Neural crest cell (in vitro differentiated cells): ENCODE measurements at regions not wholly inside any gene's neighbourhood (a gene's known extent, or its start where the extent isn't known, plus 50 kb on each side); places are given as distances from the start of the nearest gene placed in this dataset.
"Not testable (repeated sequence)": the region's sequence is repeated elsewhere in the genome, so short reads cannot be mapped to it uniquely, and the experiment has no call there.

Experiments
- DNase-seq: peaks from one replicate; pipeline ENCODE4 v3.0.0; 2021; ENCODE audit warnings: low read depth, mixed read lengths, low spot score
- H3K27ac Mint-ChIP-seq: one replicate; pipeline ENCODE4 v1.8.0; 2021; ENCODE audit warnings: mild to moderate bottlenecking, mixed read lengths; ENCODE audit not compliant: unreplicated experiment
- H3K27me3 Mint-ChIP-seq: 2 replicates; pipeline ENCODE4 v1.8.0; 2021; ENCODE audit warnings: low read depth, mild to moderate bottlenecking, mixed read lengths
- H3K36me3 Mint-ChIP-seq: 2 replicates; pipeline ENCODE4 v1.8.0; 2021; ENCODE audit warnings: low read depth, mild to moderate bottlenecking, mixed read lengths
- H3K4me1 Mint-ChIP-seq: 2 replicates; pipeline ENCODE4 v1.8.0; 2021; ENCODE audit warnings: mixed read lengths
- H3K4me3 Mint-ChIP-seq: one replicate; pipeline ENCODE4 v1.8.0; 2021; ENCODE audit warnings: mild to moderate bottlenecking, mixed read lengths
- H3K9me3 Mint-ChIP-seq: 2 replicates; pipeline ENCODE4 v1.8.0; 2021; ENCODE audit warnings: mixed read lengths
- TF ChIP-seq, protein P1 (sequence below): fragments of 200-600 bp; sonication (generic); conservative IDR thresholded peaks from 2 replicates; pipeline ENCODE4 v1.5.0; 2021; ENCODE audit warnings: antibody characterized with exemption, mild to moderate bottlenecking

DNA sequence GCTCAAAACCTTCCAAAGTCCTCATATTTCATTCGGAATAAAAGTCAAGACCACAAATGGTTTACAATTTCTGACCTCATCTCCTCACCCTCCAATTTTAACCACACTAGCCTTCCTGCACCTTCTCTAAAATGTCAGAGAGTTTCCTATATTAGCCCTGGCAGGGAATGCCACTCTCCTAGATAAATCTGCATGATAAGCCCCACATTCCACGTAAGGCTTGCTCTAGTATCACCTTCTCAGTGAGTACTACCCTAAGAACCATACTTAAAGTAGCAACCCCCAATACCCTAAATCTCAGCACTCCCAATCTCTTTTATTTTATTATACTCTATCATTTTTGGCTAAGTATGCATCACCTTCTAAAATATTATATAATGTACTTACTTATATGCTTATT is 100.5 kb upstream of the SLITRK5 start:
- peaks cover 5% of the 10 kb centered on the region for H3K27me3 Mint-ChIP-seq
- no peaks in the 10 kb centered on the region for H3K4me1 Mint-ChIP-seq
- DNase-seq, result no peak
- TF ChIP-seq, protein P1, sequence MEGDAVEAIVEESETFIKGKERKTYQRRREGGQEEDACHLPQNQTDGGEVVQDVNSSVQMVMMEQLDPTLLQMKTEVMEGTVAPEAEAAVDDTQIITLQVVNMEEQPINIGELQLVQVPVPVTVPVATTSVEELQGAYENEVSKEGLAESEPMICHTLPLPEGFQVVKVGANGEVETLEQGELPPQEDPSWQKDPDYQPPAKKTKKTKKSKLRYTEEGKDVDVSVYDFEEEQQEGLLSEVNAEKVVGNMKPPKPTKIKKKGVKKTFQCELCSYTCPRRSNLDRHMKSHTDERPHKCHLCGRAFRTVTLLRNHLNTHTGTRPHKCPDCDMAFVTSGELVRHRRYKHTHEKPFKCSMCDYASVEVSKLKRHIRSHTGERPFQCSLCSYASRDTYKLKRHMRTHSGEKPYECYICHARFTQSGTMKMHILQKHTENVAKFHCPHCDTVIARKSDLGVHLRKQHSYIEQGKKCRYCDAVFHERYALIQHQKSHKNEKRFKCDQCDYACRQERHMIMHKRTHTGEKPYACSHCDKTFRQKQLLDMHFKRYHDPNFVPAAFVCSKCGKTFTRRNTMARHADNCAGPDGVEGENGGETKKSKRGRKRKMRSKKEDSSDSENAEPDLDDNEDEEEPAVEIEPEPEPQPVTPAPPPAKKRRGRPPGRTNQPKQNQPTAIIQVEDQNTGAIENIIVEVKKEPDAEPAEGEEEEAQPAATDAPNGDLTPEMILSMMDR, result no peak
- no peak overlapping the region for H3K4me3 Mint-ChIP-seq
- H3K27ac Mint-ChIP-seq, result no peak overlapping the region
- no peaks in the 10 kb centered on the region for H3K36me3 Mint-ChIP-seq
- H3K9me3 Mint-ChIP-seq, result no peaks in the 10 kb centered on the region

DNA sequence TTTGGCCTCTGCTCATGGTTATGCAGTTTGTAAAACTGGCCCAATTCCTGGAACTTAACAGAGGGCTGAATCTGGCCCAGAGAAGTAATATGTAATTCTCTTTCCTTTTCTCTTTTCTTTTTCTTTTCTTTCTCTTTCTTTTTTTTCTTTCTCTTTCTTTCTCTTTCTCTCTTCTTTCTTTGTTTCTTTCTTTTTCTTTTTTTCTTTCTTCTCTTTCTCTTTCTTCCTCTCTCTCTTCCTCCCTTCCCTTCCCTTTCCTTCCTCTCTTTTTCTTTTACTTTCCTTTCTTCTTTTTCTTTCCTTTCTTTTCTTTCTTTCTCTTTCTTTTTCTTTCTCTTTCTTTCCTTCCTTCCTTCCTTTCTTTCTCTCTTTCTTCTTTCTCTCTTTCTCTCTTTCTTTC is 88.8 kb upstream of the SLITRK5 start:
- Mint-ChIP-seq H3K27ac (no peak overlapping the region), H3K4me3 (no peak overlapping the region), H3K4me1 (no peaks in the 10 kb centered on the region), H3K36me3 (no peaks in the 10 kb centered on the region), H3K27me3 (no peaks in the 10 kb centered on the region), H3K9me3 (no peaks in the 10 kb centered on the region)
- DNase-seq, result no peak
- TF ChIP-seq, protein P1, result no peak

DNA sequence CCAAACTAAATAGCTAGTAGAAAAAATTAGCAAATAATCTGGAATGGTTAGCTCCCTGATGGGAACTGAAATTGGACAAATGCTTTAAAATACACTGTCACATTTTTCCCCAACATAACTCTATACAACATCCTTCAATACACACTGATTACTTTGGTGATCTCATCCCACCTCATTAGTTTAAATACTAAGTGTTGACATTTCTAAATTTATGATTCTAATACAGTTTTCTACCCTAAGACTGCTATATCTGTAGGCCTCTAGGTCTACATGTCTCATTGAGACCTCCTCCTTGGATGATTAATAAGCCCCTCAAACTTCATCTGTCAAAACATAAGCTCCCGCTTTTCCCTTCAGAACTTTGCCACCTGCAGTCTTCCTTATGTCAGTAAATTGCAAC is 80.7 kb upstream of the SLITRK5 start:
- H3K27ac Mint-ChIP-seq, result no peak overlapping the region

GRCh38 chr13:87604437-87604836 is 66.7 kb upstream of the SLITRK5 start:
- not testable (repeated sequence) for H3K9me3 Mint-ChIP-seq, H3K4me3 Mint-ChIP-seq, H3K27me3 Mint-ChIP-seq, H3K36me3 Mint-ChIP-seq, DNase-seq
- H3K4me1 Mint-ChIP-seq, result peaks cover 13% of the 10 kb centered on the region
- peak overlapping the region; percentile 6 for H3K27ac Mint-ChIP-seq

More for the DNA sequence above, 80.7 kb upstream of the SLITRK5 start:
- H3K4me3 Mint-ChIP-seq, result no peak overlapping the region
- no peaks in the 10 kb centered on the region for H3K4me1 Mint-ChIP-seq
- TF ChIP-seq, protein P1, result no peak
- no peaks in the 10 kb centered on the region for H3K36me3 Mint-ChIP-seq
- no peak for DNase-seq
- no peaks in the 10 kb centered on the region for H3K27me3 Mint-ChIP-seq
- H3K9me3 Mint-ChIP-seq, result peaks cover 7% of the 10 kb centered on the region

DNA sequence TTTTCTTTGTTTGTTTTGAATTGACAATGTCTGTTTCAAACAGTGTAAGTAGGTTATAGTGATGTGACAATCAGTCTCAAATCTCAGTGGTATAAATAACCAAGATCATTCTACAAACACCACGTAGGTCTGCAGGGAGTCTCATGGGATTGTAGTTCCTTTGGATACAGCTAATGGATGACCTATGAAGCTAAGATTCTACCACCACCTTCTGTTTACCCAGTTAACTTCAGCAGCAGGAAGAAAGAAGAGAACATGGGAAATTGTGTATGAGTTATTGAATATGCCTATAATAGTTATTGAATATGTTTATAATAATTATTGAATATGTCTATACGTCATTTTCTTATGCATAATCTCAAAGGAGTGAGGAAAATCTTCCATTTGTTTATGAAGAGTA is 63.9 kb upstream of the SLITRK5 start:
- H3K27ac Mint-ChIP-seq, result no peak overlapping the region
- peaks cover 8% of the 10 kb centered on the region for H3K36me3 Mint-ChIP-seq
- H3K4me1 Mint-ChIP-seq, result peaks cover 13% of the 10 kb centered on the region
- H3K9me3 Mint-ChIP-seq, result peaks cover 3% of the 10 kb centered on the region
- H3K27me3 Mint-ChIP-seq, result no peaks in the 10 kb centered on the region
- no peak for DNase-seq
- TF ChIP-seq, protein P1, result no peak
- H3K4me3 Mint-ChIP-seq, result no peak overlapping the region

GRCh38 chr13:87614276-87614675 is 56.9 kb upstream of the SLITRK5 start:
- no peaks in the 10 kb centered on the region for H3K4me1 Mint-ChIP-seq
- H3K27ac Mint-ChIP-seq, result no peak overlapping the region
- no peak overlapping the region for H3K4me3 Mint-ChIP-seq

More at GRCh38 chr13:87614276-87614675, 56.9 kb upstream of the SLITRK5 start:
- TF ChIP-seq, protein P1, result no peak
- Mint-ChIP-seq H3K9me3 (no peaks in the 10 kb centered on the region), H3K36me3 (no peaks in the 10 kb centered on the region), H3K27me3 (no peaks in the 10 kb centered on the region)
- no peak for DNase-seq
